ENCODE measurements at regions not wholly inside any gene's neighbourhood (a gene's known extent, or its start where the extent isn't known, plus 50 kb on each side); places are given as distances from the start of the nearest gene placed in this dataset.
"Not testable (repeated sequence)": the region's sequence is repeated elsewhere in the genome, so short reads cannot be mapped to it uniquely, and the experiment has no call there.

- DNase-seq: no peak
- Mint-ChIP-seq H3K9me3 (no peaks in the 10 kb centered on the region), H3K4me1 (peaks cover 22% of the 10 kb centered on the region), H3K4me3 (no peak overlapping the region), H3K27ac (no peak overlapping the region), H3K36me3 (ENCODE audit: low read depth) (no peaks in the 10 kb centered on the region), H3K27me3 (no peaks in the 10 kb centered on the region)
- intact Hi-C loops (cut with micrococcal nuclease): no loop called here
These were observed 84.4 kb upstream of the YWHAQ start for GRCh38 chr2:9715238-9715637.

GRCh38 chr2:9717886-9718451 is 87.2 kb upstream of the YWHAQ start:
- no peak for DNase-seq
- no peaks in the 10 kb centered on the region for H3K9me3 Mint-ChIP-seq
- no peak overlapping the region for H3K27ac Mint-ChIP-seq
- H3K36me3 Mint-ChIP-seq (ENCODE audit: low read depth): no peaks in the 10 kb centered on the region
- no peaks in the 10 kb centered on the region for H3K27me3 Mint-ChIP-seq
- intact Hi-C loops (cut with micrococcal nuclease): no loop called here
- H3K4me3 Mint-ChIP-seq: no peak overlapping the region
- H3K4me1 Mint-ChIP-seq: peaks cover under 1% of the 10 kb centered on the region

- intact Hi-C loops (cut with micrococcal nuclease): no loop called here
- Mint-ChIP-seq H3K27me3 (peaks cover 6% of the 10 kb centered on the region), H3K27ac (no peak overlapping the region), H3K9me3 (no peaks in the 10 kb centered on the region), H3K4me3 (no peak overlapping the region), H3K4me1 (no peaks in the 10 kb centered on the region), H3K36me3 (ENCODE audit: low read depth) (no peaks in the 10 kb centered on the region)
- DNase-seq: no peak
These were observed 89.7 kb upstream of the YWHAQ start for GRCh38 chr2:9720352-9721093.

- peaks cover 6% of the 10 kb centered on the region for H3K27me3 Mint-ChIP-seq
- DNase-seq: no peak
- no peak overlapping the region for H3K27ac Mint-ChIP-seq
- H3K4me3 Mint-ChIP-seq: no peak overlapping the region
- H3K36me3 Mint-ChIP-seq (ENCODE audit: low read depth): no peaks in the 10 kb centered on the region
- intact Hi-C loops (cut with micrococcal nuclease): no loop called here
- no peaks in the 10 kb centered on the region for H3K4me1 Mint-ChIP-seq
- no peaks in the 10 kb centered on the region for H3K9me3 Mint-ChIP-seq
These were observed 90.5 kb upstream of the YWHAQ start for GRCh38 chr2:9721344-9721743.

GRCh38 chr2:9722451-9722850 is 91.7 kb upstream of the YWHAQ start:
- no peaks in the 10 kb centered on the region for H3K4me1 Mint-ChIP-seq
- no peak overlapping the region for H3K27ac Mint-ChIP-seq
- intact Hi-C loops (cut with micrococcal nuclease): no loop called here

GRCh38 chr2:9724565-9724964 is 93.8 kb upstream of the YWHAQ start:
- H3K27me3 Mint-ChIP-seq: peaks cover 6% of the 10 kb centered on the region
- no peaks in the 10 kb centered on the region for H3K9me3 Mint-ChIP-seq
- H3K36me3 Mint-ChIP-seq (ENCODE audit: low read depth): no peaks in the 10 kb centered on the region
- H3K27ac Mint-ChIP-seq: no peak overlapping the region
- DNase-seq: no peak
- no peaks in the 10 kb centered on the region for H3K4me1 Mint-ChIP-seq
- intact Hi-C loops (cut with micrococcal nuclease): no loop called here
- H3K4me3 Mint-ChIP-seq: no peak overlapping the region

More at GRCh38 chr2:9722451-9722850, 91.7 kb upstream of the YWHAQ start:
- peaks cover 6% of the 10 kb centered on the region for H3K27me3 Mint-ChIP-seq
- H3K36me3 Mint-ChIP-seq (ENCODE audit: low read depth): no peaks in the 10 kb centered on the region
- no peak for DNase-seq
- no peak overlapping the region for H3K4me3 Mint-ChIP-seq
- H3K9me3 Mint-ChIP-seq: no peaks in the 10 kb centered on the region

GRCh38 chr2:9725106-9725505 is 94.3 kb upstream of the YWHAQ start:
- intact Hi-C loops (cut with micrococcal nuclease): no loop called here
- Mint-ChIP-seq H3K27me3 (peaks cover 6% of the 10 kb centered on the region), H3K4me3 (no peak overlapping the region)

GRCh38 chr2:9726016-9726415 is 95.2 kb upstream of the YWHAQ start:
- H3K9me3 Mint-ChIP-seq; H3K27ac Mint-ChIP-seq; DNase-seq; intact Hi-C loops (cut with micrococcal nuclease); H3K4me3 Mint-ChIP-seq; H3K4me1 Mint-ChIP-seq; H3K27me3 Mint-ChIP-seq; H3K36me3 Mint-ChIP-seq (ENCODE audit: low read depth): not testable (repeated sequence)

More at GRCh38 chr2:9725106-9725505, 94.3 kb upstream of the YWHAQ start:
- H3K9me3 Mint-ChIP-seq: no peaks in the 10 kb centered on the region
- no peaks in the 10 kb centered on the region for H3K4me1 Mint-ChIP-seq
- H3K36me3 Mint-ChIP-seq (ENCODE audit: low read depth): no peaks in the 10 kb centered on the region
- no peak overlapping the region for H3K27ac Mint-ChIP-seq
- DNase-seq: no peak

GRCh38 chr2:9730523-9730922 is 99.7 kb upstream of the YWHAQ start:
- H3K36me3 Mint-ChIP-seq (ENCODE audit: low read depth); H3K27me3 Mint-ChIP-seq; H3K9me3 Mint-ChIP-seq; H3K27ac Mint-ChIP-seq; H3K4me3 Mint-ChIP-seq; intact Hi-C loops (cut with micrococcal nuclease); DNase-seq; H3K4me1 Mint-ChIP-seq: not testable (repeated sequence)

- no peak overlapping the region for H3K27ac Mint-ChIP-seq
- DNase-seq: no peak
- peaks cover 25% of the 10 kb centered on the region for H3K4me1 Mint-ChIP-seq
- peaks cover 7% of the 10 kb centered on the region for H3K9me3 Mint-ChIP-seq
- peaks cover 1% of the 10 kb centered on the region for H3K36me3 Mint-ChIP-seq (ENCODE audit: low read depth)
- no peak overlapping the region for H3K4me3 Mint-ChIP-seq
- H3K27me3 Mint-ChIP-seq: peaks cover 7% of the 10 kb centered on the region
- intact Hi-C loops (cut with micrococcal nuclease): no loop called here
These were observed 102.0 kb upstream of the YWHAQ start for GRCh38 chr2:9732824-9733223.

GRCh38 chr2:9734308-9734707 is 103.5 kb upstream of the YWHAQ start:
- DNase-seq: no peak
- no peak overlapping the region for H3K27ac Mint-ChIP-seq
- intact Hi-C loops (cut with micrococcal nuclease): no loop called here
- H3K4me3 Mint-ChIP-seq: no peak overlapping the region
- peaks cover 7% of the 10 kb centered on the region for H3K9me3 Mint-ChIP-seq
- peaks cover 7% of the 10 kb centered on the region for H3K27me3 Mint-ChIP-seq
- H3K36me3 Mint-ChIP-seq (ENCODE audit: low read depth): peaks cover 1% of the 10 kb centered on the region
- peaks cover 36% of the 10 kb centered on the region for H3K4me1 Mint-ChIP-seq

- H3K4me1 Mint-ChIP-seq: peaks cover 39% of the 10 kb centered on the region
- no peak overlapping the region for H3K27ac Mint-ChIP-seq
These were observed 104.5 kb upstream of the YWHAQ start for GRCh38 chr2:9735335-9735734.

GRCh38 chr2:9736021-9736420 is 105.2 kb upstream of the YWHAQ start:
- Mint-ChIP-seq H3K36me3 (ENCODE audit: low read depth) (peaks cover 1% of the 10 kb centered on the region), H3K9me3 (peaks cover 10% of the 10 kb centered on the region), H3K4me3 (no peak overlapping the region), H3K27ac (peak overlapping the region; percentile 34), H3K4me1 (peaks cover 39% of the 10 kb centered on the region), H3K27me3 (peaks cover 5% of the 10 kb centered on the region)
- intact Hi-C loops (cut with micrococcal nuclease): no loop called here
- DNase-seq: peak; percentile 68

More at GRCh38 chr2:9735335-9735734, 104.5 kb upstream of the YWHAQ start:
- peaks cover 7% of the 10 kb centered on the region for H3K27me3 Mint-ChIP-seq
- H3K9me3 Mint-ChIP-seq: peaks cover 9% of the 10 kb centered on the region
- intact Hi-C loops (cut with micrococcal nuclease): no loop called here
- DNase-seq: peak; percentile 74
- peaks cover 1% of the 10 kb centered on the region for H3K36me3 Mint-ChIP-seq (ENCODE audit: low read depth)
- no peak overlapping the region for H3K4me3 Mint-ChIP-seq

- intact Hi-C loops (cut with micrococcal nuclease): no loop called here
- Mint-ChIP-seq H3K36me3 (ENCODE audit: low read depth) (peaks cover 1% of the 10 kb centered on the region), H3K27me3 (peaks cover 8% of the 10 kb centered on the region), H3K27ac (no peak overlapping the region), H3K4me1 (peaks cover 41% of the 10 kb centered on the region), H3K9me3 (peaks cover 14% of the 10 kb centered on the region), H3K4me3 (no peak overlapping the region)
- DNase-seq: no peak
These were observed 106.0 kb upstream of the TAF1B start for GRCh38 chr2:9737053-9737875.
